DND-41 (cell line): ENCODE measurements at regions not wholly inside any gene's neighbourhood (a gene's known extent, or its start where the extent isn't known, plus 50 kb on each side); places are given as distances from the start of the nearest gene placed in this dataset.

Experiments
- EZH2 ChIP-seq: IDR thresholded peaks from 3 replicates; pipeline ENCODE4 v1.6.1; 2012; ENCODE audit warnings: borderline replicate concordance, low read depth, mild to moderate bottlenecking, moderate library complexity, low read length, inconsistent platforms; ENCODE audit not compliant: severe bottlenecking
- TF ChIP-seq, protein P1 (sequence below): IDR thresholded peaks from 2 replicates; pipeline ENCODE4 v1.5.1; 2012; ENCODE audit warnings: borderline replicate concordance, low read length, moderate library complexity, mild to moderate bottlenecking; ENCODE audit not compliant: poor library complexity, severe bottlenecking; ENCODE audit errors: extremely low read depth

DNA sequence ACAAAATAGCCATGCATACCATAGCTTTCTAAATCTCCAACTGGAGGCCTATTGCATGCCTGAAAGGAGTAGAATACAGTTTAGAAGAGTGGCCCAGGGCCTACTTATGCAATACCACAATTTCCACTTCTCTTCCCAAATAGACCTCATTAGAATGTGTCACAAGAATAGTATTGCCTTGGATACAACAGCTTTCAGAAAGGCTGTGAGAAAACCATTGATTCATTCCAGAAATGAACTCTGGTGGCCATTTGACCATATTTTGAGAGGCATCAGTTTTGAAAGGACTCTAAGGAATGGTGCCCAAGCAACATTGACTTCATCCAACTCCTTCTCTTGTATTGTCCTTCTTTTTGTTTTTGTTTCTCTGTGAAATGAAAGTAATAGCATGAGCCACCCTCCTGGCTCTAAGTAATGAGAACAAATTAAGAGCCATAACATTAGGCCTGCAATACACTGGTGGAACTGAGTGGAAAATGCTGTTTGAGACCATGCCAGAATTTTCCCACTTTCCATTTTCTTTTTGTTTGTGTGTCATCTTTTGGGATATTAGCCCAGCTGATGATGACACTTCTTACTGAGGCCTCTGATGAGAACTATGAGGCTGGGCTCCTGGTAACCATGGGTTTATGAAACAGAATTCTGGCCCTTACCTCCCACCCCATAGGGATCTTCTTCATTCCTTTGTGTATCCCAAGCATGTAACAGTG is 90.2 kb downstream of the TMEM174 start:
- TF ChIP-seq, protein P1, sequence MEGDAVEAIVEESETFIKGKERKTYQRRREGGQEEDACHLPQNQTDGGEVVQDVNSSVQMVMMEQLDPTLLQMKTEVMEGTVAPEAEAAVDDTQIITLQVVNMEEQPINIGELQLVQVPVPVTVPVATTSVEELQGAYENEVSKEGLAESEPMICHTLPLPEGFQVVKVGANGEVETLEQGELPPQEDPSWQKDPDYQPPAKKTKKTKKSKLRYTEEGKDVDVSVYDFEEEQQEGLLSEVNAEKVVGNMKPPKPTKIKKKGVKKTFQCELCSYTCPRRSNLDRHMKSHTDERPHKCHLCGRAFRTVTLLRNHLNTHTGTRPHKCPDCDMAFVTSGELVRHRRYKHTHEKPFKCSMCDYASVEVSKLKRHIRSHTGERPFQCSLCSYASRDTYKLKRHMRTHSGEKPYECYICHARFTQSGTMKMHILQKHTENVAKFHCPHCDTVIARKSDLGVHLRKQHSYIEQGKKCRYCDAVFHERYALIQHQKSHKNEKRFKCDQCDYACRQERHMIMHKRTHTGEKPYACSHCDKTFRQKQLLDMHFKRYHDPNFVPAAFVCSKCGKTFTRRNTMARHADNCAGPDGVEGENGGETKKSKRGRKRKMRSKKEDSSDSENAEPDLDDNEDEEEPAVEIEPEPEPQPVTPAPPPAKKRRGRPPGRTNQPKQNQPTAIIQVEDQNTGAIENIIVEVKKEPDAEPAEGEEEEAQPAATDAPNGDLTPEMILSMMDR = no peak
- no peak for TF ChIP-seq EZH2
